DND-41 (cell line): ENCODE measurements at regions not wholly inside any gene's neighbourhood (a gene's known extent, or its start where the extent isn't known, plus 50 kb on each side); places are given as distances from the start of the nearest gene placed in this dataset.

ENCODE experiments used
- EZH2 ChIP-seq: IDR thresholded peaks from 3 replicates; pipeline ENCODE4 v1.6.1; 2012; ENCODE audit warnings: borderline replicate concordance, low read depth, mild to moderate bottlenecking, moderate library complexity, low read length, inconsistent platforms; ENCODE audit not compliant: severe bottlenecking
- TF ChIP-seq, protein P1 (sequence below): IDR thresholded peaks from 2 replicates; pipeline ENCODE4 v1.5.1; 2012; ENCODE audit warnings: borderline replicate concordance, low read length, moderate library complexity, mild to moderate bottlenecking; ENCODE audit not compliant: poor library complexity, severe bottlenecking; ENCODE audit errors: extremely low read depth

DNA sequence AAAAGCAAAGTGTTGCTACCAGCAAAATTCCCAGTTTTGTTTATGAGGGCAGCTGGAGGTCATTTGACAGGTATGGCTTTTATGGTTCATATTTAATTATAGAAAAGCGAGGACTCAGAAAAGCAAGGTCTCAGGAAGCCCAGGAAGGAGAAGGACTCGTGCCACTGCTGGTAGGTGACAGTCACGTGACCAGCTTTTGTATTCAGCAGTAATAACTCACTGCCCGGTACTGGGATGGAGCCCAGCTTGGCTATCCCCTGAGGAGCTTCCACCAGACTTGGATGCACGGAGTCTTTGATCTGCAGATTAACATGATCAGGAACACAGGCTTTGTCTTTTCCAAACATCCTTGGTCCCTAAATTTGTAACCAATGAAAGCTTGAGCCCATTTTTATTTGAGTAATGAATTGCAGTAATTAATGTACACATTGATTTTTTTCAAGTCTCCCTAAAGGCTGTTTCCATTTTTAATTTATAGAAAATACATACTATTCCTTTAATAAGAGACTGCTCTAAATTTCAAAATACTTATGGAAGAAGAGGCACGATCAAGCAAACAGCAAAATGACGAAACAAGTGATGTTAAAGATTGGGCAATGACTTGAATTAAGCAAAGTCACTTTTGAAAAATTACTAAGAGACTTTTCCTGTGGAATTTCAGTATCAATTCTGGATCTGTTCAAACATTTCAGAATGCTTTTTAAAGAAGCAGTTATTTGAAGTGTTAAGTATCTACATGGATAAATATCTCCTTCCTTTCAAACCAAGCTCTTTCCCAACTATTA is 251.7 kb upstream of the HNRNPA3 start:
- TF ChIP-seq, protein P1, sequence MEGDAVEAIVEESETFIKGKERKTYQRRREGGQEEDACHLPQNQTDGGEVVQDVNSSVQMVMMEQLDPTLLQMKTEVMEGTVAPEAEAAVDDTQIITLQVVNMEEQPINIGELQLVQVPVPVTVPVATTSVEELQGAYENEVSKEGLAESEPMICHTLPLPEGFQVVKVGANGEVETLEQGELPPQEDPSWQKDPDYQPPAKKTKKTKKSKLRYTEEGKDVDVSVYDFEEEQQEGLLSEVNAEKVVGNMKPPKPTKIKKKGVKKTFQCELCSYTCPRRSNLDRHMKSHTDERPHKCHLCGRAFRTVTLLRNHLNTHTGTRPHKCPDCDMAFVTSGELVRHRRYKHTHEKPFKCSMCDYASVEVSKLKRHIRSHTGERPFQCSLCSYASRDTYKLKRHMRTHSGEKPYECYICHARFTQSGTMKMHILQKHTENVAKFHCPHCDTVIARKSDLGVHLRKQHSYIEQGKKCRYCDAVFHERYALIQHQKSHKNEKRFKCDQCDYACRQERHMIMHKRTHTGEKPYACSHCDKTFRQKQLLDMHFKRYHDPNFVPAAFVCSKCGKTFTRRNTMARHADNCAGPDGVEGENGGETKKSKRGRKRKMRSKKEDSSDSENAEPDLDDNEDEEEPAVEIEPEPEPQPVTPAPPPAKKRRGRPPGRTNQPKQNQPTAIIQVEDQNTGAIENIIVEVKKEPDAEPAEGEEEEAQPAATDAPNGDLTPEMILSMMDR = no peak
- no peak for TF ChIP-seq EZH2
